Right ventricle myocardium inferior (tissue), 1 donor: ENCODE measurements at regions not wholly inside any gene's neighbourhood (a gene's known extent, or its start where the extent isn't known, plus 50 kb on each side); places are given as distances from the start of the nearest gene placed in this dataset.

ENCODE experiments used
- ATAC-seq: fragments of 200-7000 bp; cut with Tn5 transposase; one replicate; pipeline ENCODE4 v1.9.1; 2020; ENCODE audit warnings: mild to moderate bottlenecking, moderate library complexity
- DNase-seq: peaks from one replicate; pipeline ENCODE4 v3.0.0; 2021; ENCODE audit errors: missing footprints
- intact Hi-C: fragments of 100-400 bp; cut with DNase I; formaldehyde crosslinking; loops from one replicate; pipeline ENCODE4 v1.11.0; 2022
- donor health status: DM: no; HTN: yes; CAD: no; lungs with severe emphysema.

DNA sequence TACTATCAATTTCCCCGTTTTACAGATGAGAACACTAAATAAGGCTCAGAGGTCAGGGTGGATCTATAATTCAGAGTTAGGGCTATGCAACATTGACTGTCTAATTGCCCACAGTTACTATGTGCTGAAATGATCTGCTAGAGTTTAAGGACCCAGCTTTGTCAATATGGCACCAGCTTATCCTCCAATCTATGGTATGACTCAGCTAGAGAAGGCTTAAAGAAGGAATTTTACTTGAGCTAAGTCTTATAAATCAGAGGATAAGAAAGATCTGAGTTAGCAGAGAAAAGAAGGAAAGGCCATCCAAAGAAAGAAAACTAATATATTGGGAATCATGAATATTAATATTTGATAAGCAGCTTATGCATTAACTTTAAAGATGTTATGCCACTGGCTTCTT is 78.1 kb downstream of the ASB9 start:
- no peak for ATAC-seq
- intact Hi-C loops, result no loop called here
- no peak for DNase-seq

DNA sequence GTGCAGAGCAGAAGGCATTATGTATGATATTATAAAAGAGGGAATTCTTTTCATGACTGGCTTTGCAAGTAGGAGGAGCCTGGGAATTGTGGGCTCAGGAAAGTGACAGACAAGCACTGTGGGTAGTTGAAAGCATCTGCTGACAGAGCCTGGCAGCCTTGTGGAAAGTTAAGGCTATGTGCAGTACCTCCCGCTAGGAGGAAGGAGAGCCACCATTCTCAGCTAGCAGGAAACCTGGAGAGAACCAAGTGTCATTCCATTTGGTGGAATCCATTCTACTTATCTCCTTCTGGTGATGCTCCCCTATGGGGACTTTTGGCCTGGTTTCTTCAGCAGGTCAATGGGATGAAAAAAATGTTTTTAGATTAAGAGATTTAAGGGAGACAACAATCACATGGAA is 81.8 kb downstream of the ASB9 start:
- intact Hi-C loops, result no loop called here
- DNase-seq (no peak), ATAC-seq (no peak)

DNA sequence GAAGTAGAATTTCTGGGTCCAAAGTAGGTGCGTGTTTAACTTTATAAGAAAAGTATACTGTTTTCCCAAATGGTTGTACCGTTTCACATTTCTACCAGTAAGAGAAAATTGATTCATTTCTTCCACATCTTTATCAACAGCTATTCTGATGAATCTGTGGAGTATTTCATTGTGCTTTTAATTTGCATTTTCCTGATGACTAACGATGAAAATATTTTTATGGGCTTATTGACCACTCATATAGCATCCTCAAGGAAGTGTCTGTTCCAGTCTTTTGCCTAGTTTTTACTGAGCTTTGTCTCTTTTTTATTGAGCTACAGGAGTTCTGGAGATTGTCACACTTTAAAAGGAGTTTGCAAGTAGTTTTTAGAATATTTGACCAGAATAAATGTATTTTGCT is 92.6 kb downstream of the ASB9 start:
- no peak for DNase-seq
- intact Hi-C loops, result no loop called here
- no peak for ATAC-seq

DNA sequence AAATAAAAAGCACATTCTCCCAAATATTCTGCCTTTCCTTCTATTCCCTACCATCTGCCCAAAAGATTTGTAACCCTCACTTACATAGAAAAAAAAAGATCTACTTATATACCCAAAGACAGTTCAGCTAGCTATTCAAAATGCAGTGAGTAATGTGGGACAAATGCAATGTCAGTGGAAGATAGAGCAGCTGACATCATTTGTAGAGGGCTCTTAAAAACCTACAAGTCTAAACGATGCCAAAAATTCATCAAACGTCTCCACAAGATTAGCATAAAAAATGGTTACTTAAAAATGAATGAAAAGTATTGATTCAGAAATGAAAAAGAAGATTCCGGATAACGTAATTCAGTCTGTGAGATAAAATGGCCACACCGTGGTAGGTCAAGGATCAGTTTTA is 96.5 kb downstream of the ASB9 start:
- intact Hi-C loops, result no loop called here
- no peak for DNase-seq
- no peak for ATAC-seq

DNA sequence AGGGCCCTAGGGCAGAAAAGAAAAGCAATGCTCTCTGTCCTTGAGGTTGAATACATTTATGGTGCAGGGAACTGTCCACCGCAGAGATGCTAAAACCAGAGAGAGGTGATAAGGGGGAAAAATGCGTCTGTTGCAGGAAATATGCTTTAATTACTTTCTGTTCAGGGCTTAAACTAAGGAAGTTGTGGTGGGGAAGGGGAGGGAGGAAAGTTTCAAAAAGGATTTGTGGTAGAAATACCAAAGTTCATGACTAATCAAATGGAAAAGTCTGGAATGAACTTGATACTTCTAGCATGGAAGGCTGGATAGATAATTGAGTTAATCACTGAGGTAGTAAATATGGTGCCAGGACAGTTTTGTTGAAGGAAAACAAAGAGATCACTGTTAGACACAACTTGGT is 99.0 kb downstream of the ASB9 start:
- DNase-seq (no peak), ATAC-seq (no peak)
- intact Hi-C loops, result no loop called here

DNA sequence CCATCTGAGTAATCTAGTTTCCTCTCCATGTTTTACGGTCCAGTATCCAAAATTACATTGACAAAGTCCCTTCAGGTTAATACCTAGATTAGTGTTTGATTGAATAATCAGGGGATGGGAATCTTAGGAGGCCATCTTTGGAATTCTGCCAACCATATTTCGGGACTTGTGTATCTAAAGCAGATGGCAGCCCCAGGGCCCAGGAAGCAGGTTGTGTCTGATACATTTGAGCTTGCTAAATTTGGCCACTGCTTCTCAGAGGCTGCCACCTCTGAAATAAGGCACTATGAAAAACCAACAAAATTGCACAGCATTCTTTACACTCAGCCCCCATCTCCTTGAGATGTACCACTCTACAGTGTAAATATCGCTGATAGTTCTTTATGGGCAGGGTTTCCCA is 102.1 kb downstream of the ASB9 start:
- intact Hi-C loops, result no loop called here
- DNase-seq, result no peak
- ATAC-seq, result no peak

DNA sequence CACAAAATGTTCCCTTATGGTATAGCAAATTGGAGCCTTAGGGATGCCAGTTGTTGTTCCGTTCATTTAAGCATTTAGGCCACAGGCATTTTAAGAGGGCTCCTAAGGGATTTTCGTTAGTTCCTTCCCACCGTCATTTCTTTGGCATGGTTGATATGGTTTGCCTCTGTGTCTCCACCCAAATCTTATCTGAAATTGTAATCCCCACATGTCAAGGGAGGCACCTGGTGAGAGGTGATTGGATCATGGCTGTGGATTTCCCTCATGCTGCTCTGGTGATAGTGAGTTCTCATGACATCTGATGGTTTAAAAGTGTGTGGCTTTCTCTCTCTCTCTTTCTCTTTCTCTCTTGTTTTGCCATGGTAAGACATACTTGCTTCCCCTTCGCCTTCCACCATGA is 104.1 kb downstream of the ASB9 start:
- ATAC-seq, result no peak
- intact Hi-C loops, result no loop called here
- DNase-seq, result no peak

DNA sequence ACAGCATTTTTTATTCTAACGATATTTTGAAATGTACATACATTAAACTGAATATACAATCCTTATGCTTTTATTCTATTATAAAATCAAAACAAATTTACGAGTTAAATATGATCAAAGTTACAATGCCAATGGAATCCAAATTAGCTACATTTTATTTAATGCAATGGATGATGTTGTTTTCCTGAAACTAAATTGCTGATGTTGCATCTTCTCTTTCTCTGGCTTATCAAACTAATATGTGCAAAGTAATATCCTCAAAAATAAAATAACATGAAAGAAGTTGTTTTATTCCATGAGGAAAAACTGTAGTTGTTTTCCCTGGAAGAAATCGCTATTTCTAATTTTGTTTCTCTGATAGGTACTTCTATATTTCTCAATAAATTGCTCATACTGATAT is 106.8 kb downstream of the ASB9 start:
- no peak for ATAC-seq
- intact Hi-C loops, result no loop called here
- DNase-seq, result no peak

DNA sequence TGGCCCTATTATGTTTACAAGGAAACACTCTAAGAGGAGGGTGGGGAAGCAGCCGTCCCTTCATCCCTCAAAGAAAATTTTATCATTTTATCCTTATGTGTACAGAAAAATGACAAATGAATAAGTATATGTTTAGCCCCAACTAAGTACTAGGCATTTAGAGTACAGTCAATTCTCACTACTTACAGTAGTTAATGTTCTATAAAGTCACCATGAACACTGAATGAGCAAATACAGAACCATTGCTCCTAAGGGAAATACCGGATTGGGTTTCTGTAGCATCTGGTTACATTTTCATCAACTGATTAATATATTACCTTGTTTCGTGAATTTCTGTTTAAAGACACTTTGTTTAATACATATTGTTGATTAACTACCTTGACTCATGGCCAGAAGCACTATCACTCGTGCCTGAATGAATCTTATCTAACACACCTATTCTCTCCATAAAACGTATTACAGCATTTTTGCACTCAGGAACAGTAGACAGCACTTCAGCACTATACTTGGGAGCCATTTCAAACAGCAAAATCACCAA is 109.3 kb downstream of the ASB9 start:
- intact Hi-C loops, result no loop called here
- DNase-seq, result no peak

DNA sequence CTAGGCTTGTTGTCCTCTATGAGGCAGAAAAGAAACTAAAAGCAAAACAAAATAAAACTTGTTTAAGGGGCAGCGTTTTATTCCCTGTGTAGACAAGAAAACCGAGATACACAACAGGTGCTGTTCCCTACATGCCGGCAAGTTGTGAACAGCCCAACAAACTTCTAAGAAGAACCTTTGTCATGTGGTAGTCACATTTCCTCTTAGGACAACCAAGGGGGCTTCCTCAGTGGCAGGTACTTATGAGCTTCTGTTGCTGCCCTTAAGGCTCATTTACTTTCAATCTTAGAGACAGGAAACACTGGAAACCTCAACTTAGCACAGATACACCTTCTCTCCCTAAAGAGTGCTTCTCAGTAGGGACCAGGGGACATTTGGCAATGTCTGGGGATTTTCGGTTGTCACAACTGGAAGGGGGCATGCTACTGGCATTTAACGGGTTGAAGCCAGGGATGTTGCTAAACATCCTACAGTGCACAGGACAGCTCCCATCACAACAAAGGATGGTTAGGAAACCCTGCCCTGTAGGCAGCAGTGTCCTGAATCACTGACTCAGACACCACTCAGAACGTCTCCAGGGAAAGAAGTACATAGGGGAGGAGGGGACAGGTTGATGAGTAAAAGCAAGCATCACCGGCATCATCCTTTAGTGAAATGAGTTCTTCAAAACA is 111.0 kb downstream of the ASB9 start:
- intact Hi-C loops, result no loop called here
- DNase-seq (no peak), ATAC-seq (no peak)

More for the DNA sequence above, 109.3 kb downstream of the ASB9 start:
- ATAC-seq, result no peak

DNA sequence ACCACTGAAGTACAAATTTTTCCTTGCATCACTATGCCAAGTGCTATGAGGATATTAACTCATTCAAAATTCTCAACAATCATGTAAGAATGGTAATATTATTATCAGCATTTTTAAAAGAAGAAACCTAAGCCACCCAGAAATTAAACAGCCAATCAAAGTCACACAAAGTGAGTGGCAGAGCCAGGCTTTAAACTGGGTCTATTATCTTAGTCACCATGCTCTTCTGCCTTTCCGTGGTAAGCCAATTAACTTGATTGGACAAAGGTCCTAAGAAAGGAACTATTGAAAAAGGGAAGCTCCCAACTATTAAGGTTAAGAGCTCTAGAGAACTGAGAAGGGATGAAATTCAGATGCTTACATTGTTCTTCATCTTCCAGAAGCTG is 111.5 kb downstream of the ASB9 start:
- DNase-seq, result no peak
- ATAC-seq, result no peak
- intact Hi-C loops, result no loop called here

DNA sequence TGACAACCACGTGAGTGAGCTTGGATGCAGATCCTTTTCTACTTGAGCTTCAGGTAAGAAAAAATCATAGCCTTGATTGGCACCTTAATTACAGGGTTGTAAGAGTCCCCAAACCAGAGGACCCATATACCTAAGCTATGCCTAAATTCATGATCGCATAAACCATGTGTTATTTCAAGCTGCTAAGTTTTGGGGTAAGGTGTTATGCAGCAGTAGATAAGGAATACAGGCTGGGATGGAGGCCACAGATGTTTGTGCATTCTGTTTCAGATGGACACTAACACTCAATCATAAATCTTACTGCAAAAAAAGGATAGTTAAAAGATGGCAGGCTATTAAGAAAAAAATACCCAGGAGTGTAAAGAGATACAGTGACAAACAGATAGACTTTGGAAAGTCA is 112.3 kb downstream of the ASB9 start:
- intact Hi-C loops, result no loop called here
- no peak for DNase-seq
- no peak for ATAC-seq

DNA sequence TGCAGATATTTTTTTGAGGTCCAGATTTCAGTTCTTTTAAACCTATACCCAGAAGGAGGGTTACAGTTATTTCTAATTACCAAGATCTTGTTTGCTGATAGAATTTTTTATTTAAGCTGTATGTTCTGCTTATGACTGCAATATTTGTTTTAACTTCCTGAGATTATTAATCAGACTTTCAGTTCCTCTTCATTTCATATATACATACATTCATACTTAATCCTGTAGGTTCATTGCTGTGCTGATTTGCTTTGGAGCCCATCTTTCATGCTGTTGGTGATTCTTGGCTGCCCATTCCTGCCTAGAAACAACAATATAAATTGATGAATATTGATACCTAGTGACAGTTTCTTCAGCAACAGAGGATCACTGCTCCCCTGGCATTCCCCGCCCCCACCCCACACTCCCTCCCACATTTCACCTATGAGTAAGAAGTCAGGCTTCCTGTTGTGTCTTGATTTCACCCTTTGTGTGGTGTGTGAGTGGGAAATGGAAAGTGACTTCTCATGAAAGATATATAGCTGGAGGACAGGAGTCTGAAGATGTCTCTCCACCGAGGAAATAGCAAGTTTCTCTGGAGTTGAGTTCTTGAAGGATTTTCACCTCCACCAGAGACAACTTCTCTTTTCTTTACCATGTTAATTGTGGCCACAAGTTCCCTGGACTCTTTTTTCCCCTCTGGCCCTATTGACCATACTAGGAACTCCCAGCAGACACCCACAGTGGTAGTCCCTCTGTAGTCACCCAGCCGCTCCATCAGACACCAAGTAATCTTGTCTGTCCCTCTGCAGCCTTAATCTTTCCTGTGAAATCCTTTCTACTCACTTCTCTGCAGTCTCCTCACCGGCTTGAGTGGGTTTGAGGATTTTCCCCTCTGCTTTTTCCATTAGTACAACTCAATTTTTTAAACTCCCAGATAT is 118.4 kb downstream of the ASB9 start:
- ATAC-seq, result no peak
- DNase-seq, result no peak
- intact Hi-C loops, result no loop called here

DNA sequence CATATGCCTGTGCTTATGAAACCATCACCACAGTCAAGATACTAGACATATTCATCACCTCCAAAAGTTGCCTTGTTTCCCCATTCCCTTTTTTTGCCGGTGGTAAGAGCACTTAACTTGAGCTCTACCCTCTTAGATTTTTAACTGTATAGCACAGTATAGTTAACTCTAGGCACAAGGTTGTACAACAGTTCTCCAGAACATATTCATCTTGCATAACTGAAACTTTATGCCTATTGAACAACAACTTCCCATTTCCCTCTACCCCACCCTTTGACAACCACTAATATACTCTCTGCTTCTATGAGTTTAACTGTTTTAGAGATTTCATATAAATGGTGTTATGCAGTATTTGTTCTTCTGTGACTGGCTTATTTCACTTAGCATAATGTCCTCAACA is 119.3 kb downstream of the ASB9 start:
- ATAC-seq (no peak), DNase-seq (no peak)
- intact Hi-C loops, result no loop called here

DNA sequence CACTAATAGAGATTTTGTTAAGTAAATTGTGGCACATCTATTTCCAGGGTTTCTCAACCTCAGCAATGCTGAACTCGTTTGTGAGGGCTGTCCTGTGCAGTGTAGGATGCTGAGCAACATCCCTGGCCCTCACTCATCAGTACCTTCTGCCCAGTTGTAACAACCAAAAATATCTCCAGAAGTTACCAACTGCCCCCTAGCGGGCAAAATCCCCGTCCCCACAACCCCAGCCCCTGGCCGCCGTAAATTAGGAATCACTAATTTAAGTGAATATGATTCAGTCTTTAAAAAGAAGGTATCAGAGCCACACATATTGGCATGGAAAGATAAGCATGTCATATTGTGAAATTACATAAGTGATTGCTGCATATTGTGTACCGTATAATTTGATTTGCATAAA is 123.4 kb downstream of the ASB9 start:
- intact Hi-C loops, result no loop called here
- peak; percentile 32 for DNase-seq
- ATAC-seq, result no peak

DNA sequence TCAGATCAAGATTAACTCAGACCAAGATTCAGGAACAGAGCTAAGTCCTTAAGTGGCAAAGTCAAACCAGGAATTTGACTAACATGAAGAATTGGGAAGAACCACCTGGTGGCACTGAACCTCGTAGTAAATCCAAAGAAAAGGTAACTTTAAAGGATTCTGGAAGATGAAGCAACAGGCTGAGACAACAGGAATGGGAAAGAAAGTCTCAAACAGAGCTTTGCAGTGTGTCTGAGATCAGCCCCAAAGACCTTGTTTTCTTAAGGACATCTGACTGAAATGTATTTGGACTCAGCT is 126.1 kb downstream of the ASB9 start:
- intact Hi-C loops, result loop anchor here (5.0 kb wide), 1 partner anchor 1101 kb away; no protein-coding TSS in a partner anchor
- ATAC-seq, result no peak
- DNase-seq, result no peak

DNA sequence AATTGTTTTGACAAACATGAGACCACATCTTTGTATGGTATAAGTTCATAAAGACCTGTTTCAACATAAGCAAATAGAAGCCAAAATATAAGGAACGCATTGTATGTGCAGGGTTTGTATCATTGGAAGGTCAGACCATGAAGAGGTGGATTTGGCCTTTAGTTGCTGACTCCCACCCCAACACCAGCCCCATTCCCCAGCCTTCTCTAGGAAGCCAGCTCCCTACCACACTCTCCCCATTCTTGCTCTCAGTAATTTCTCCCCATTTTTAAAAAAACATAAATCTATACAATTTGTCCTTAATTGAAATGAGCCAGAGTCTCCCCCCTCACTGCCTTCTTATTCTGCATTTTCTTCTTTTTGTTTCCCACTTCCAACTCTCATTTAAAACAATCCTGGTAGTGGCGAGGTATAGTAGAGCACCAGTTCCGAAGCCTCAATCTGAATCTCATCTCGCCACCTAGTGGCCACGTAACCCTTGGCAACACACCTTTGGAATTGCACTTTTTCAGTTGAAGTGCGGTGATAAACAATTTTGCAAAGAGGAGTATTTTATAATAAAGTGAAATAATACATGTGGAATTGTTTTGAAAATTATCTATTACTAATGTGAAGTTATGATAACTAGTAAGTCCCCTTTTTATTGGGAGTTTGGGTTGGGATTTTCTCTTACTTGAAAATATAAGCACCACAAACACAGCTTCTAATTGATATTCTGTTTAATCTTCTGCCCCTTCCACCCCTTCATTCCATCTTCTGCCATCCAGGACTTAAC is 126.6 kb downstream of the ASB9 start:
- no peak for ATAC-seq
- intact Hi-C loops, result loop anchor here (5.0 kb wide), 1 partner anchor 1101 kb away; no protein-coding TSS in a partner anchor
- no peak for DNase-seq

DNA sequence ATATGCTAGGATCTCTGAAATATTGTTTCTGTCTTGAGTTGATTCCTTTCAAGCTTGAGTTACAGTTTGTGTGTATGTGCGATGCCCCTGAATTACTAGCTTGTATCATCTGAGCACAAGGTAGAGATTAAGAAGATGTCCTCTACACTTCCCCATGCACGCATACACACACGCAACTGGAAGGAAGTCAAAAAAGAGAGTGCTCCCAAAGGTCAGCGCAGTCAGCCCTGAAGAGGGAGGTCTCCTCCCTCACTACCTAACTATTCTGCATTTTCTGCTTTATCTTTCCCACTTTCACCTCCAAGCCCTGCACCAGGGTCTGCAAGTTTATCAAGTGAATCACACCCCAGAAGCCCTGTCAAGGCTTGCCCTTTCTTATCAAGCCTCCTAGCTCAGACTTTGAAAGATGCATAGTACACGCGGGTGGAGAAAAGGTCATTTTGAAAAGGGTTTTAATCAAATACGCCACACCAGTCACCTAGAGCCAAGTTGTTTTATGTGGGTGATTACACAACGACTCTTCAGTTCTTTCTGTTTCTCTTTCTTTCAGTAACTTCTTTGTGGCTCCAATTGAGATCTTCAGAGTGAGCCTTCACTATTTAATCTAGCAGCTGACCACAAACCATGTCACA is 127.7 kb downstream of the ASB9 start:
- DNase-seq, result no peak
- intact Hi-C loops, result loop anchor here (5.0 kb wide), 1 partner anchor 1100 kb away; no protein-coding TSS in a partner anchor
- ATAC-seq, result no peak

DNA sequence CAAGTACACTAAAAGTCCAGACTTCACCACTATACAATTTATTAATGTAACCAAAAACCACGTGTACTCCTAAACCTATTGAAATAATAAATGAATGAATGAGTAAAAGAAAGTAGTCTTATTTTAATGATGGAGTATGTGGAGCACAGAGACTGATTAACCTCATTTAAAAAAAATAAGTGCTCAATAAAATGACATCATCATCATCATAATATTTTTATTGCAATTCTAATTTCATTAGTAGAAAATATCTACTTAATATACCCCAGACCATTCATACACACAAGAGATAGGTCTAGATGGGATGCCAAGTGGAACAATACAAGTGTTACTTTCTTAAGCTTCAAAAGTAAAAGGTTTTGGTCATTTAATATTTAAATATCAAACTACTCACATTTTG is 133.1 kb downstream of the ASB9 start:
- intact Hi-C loops, result no loop called here
- ATAC-seq (no peak), DNase-seq (no peak)
